ENCODE measurements at regions not wholly inside any gene's neighbourhood (a gene's known extent, or its start where the extent isn't known, plus 50 kb on each side); places are given as distances from the start of the nearest gene placed in this dataset.

- TF ChIP-seq AFF4 (CRISPR knock-in tag; IDR thresholded peaks at IDR 0.05) (no peak), SMARCA4 (IDR thresholded peaks at IDR 0.05) (no peak), FOXJ3 (CRISPR knock-in tag; IDR thresholded peaks at IDR 0.05) (no peak), XRCC4 (IDR thresholded peaks at IDR 0.05; ENCODE audit: extremely low read depth, insufficient read depth, insufficient read length) (no peak), SRSF9 (IDR thresholded peaks at IDR 0.05; ENCODE audit: borderline replicate concordance, low read depth, low read length) (no peak), ZNF584 (CRISPR knock-in tag; IDR thresholded peaks at IDR 0.05; ENCODE audit: low read depth) (no peak), ZNF583 (CRISPR knock-in tag; IDR thresholded peaks at IDR 0.05) (no peak), NR0B1 (IDR thresholded peaks at IDR 0.05; ENCODE audit: partially characterized antibody) (no peak), DEAF1 (CRISPR knock-in tag; IDR thresholded peaks at IDR 0.05) (no peak), SRSF7 (optimal IDR thresholded peaks at IDR 0.05; ENCODE audit: low read depth, low read length) (no peak), PHB2 (IDR thresholded peaks at IDR 0.05; ENCODE audit: low read depth) (no peak), KHSRP (IDR thresholded peaks at IDR 0.05) (no peak), ARNT (IDR thresholded peaks at IDR 0.05) (no peak), ARID4B (CRISPR knock-in tag; IDR thresholded peaks at IDR 0.05) (peak; percentile 37; the same call in 1 of the 2 replicates), MCM7 (IDR thresholded peaks at IDR 0.05) (no peak), ZNF77 (CRISPR knock-in tag; IDR thresholded peaks at IDR 0.05) (no peak)
Measured at GRCh38 chr6:67883500-67884366, 751.3 kb upstream of the ADGRB3 start (continued).

Data from K562 (cell line).